Activated CD4-positive, alpha-beta memory T cell treated with anti-CD3 and anti-CD28 coated beads, Interleukin-2, amount 10 ng/mL, durations not matched to agents 7 days and 5 days (primary cell): ENCODE measurements at regions not wholly inside any gene's neighbourhood (a gene's known extent, or its start where the extent isn't known, plus 50 kb on each side); places are given as distances from the start of the nearest gene placed in this dataset.

Experiments used
- CTCF ChIA-PET: fragments of 350-600 bp; sonication (Branson Sonifier 250); formaldehyde crosslinking; loops from one replicate; lab custom pipeline; 2021; ENCODE audit warnings: antibody characterized with exemption, inconsistent platforms; lab: Charles Lee
- POLR2A ChIA-PET: fragments of 350-600 bp; sonication (Branson Sonifier 250); formaldehyde crosslinking; loops from one replicate; lab custom pipeline; 2021; ENCODE audit warnings: antibody characterized with exemption; lab: Charles Lee
- DNase-seq: peaks from one replicate; pipeline ENCODE4 v3.0.0-alpha.2; 2020
- H3K27ac Mint-ChIP-seq: one replicate; pipeline ENCODE4 v1.8.0; 2021; ENCODE audit warnings: mild to moderate bottlenecking, mixed read lengths
- H3K27me3 Mint-ChIP-seq: one replicate; pipeline ENCODE4 v1.8.0; 2021; ENCODE audit warnings: mixed read lengths
- H3K36me3 Mint-ChIP-seq: one replicate; pipeline ENCODE4 v1.8.0; 2021; ENCODE audit warnings: low read depth, mixed read lengths
- H3K4me1 Mint-ChIP-seq: one replicate; pipeline ENCODE4 v1.8.0; 2021; ENCODE audit warnings: mixed read lengths
- H3K4me3 Mint-ChIP-seq: one replicate; pipeline ENCODE4 v1.8.0; 2021; ENCODE audit warnings: mild to moderate bottlenecking, mixed read lengths
- H3K9me3 Mint-ChIP-seq: one replicate; pipeline ENCODE4 v1.8.0; 2021; ENCODE audit warnings: mixed read lengths

DNA sequence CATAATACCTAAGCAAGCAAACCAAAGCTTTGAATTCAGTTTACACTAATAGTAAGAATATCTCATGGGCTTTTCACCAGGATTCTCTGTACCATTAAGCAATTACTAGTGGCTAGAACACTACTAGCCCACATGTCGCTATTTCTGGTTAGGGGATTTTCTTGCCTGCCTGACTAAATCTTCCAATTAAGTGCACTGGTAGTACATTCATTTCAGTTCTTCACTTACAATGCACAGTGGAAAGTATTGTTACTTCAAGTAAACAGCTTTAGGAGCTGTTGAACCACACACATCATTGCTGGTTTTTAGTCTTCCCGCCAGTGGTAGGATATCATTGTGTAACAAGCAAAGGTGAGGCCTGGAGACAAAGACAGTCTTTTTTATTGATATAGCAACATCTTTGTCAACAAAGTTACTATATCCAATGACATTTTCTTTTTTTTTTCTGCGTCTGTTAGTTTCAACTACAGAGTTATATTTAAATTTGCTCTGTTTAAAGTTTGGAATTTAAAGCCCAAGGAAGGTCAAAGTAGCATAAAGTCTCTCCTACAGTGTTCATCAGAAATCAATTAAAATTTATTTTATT lies 826.8 kb upstream of the NR2F2 start:
- Mint-ChIP-seq H3K27ac (no peak overlapping the region), H3K4me1 (no peaks in the 10 kb centered on the region), H3K27me3 (no peaks in the 10 kb centered on the region), H3K9me3 (peaks cover 6% of the 10 kb centered on the region), H3K36me3 (no peaks in the 10 kb centered on the region), H3K4me3 (no peak overlapping the region)
- POLR2A ChIA-PET: no interaction called here
- CTCF ChIA-PET: no interaction called here
- no peak for DNase-seq

DNA sequence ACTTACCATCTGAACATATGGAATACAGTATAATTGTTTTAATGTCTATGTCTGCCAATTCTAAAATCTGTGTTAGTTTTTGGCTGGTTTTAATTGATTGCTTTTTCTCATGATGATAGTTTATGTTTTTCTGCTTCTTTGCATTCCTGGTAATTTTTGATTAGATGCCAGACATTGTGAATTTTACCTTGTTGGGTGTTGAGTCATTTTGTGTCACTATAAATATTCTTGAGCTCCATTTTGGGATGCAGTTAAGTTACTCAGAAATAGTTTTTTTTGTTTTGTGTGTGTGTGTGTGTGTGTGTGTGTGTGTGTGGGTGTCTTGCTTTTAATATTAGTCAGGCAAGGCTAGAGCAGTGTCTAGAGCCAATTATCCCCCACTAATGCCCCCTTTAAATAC lies 818.8 kb upstream of the NR2F2 start:
- ChIA-PET CTCF (no interaction called here), POLR2A (no interaction called here)
- no peak for DNase-seq
- no peak overlapping the region for H3K27ac Mint-ChIP-seq
- no peaks in the 10 kb centered on the region for H3K27me3 Mint-ChIP-seq
- peaks cover 7% of the 10 kb centered on the region for H3K9me3 Mint-ChIP-seq
- no peaks in the 10 kb centered on the region for H3K36me3 Mint-ChIP-seq
- H3K4me3 Mint-ChIP-seq: no peak overlapping the region
- H3K4me1 Mint-ChIP-seq: no peaks in the 10 kb centered on the region

DNA sequence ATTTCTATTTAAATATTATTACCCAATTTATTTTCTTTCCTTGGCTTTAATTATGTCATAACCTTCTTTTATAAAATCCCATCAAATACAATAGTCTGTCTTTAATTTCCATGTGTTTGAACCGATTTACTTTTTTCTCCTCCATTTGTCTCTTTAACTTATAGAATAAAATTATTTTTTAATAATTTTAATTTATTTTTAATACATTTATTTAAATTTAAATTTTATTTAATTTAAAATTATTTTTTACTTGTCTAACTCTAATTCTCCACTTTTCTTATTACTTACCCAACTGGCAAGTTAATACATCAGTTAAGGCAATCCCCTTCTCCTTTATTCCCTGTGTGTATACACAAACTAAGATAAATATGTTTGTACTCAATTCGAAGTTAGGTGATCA lies 817.6 kb upstream of the NR2F2 start:
- Mint-ChIP-seq H3K4me3 (no peak overlapping the region), H3K27ac (no peak overlapping the region), H3K4me1 (no peaks in the 10 kb centered on the region), H3K9me3 (peaks cover 5% of the 10 kb centered on the region), H3K36me3 (no peaks in the 10 kb centered on the region), H3K27me3 (no peaks in the 10 kb centered on the region)
- DNase-seq: no peak
- POLR2A ChIA-PET: no interaction called here
- CTCF ChIA-PET: no interaction called here

DNA sequence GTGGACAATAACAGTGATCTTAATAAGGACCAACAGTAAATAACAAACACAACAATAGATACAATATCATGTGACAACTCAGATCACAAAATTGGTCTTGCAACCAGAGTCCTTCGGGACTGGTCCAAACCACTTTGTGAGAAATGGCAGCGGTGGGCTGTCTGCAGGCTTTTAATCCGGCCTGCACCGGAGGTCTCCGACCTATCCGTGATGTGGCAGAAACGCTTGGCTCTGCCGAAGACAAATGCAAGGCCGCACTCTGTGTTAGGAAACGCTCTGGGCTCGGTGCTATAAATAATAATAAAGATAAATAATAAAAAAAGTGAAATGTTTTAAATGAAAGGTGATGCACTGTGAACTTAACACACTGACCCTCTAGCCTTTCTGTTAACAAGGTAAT lies 810.6 kb upstream of the NR2F2 start:
- no peak overlapping the region for H3K27ac Mint-ChIP-seq
- peaks cover 5% of the 10 kb centered on the region for H3K9me3 Mint-ChIP-seq
- DNase-seq: no peak
- no peaks in the 10 kb centered on the region for H3K4me1 Mint-ChIP-seq
- POLR2A ChIA-PET: no interaction called here
- no peak overlapping the region for H3K4me3 Mint-ChIP-seq
- H3K27me3 Mint-ChIP-seq: no peaks in the 10 kb centered on the region
- no peaks in the 10 kb centered on the region for H3K36me3 Mint-ChIP-seq
- CTCF ChIA-PET: interaction anchor here (0.6 kb wide), 1 partner anchor 211 kb away, joined by 5 read pairs; no protein-coding TSS in a partner anchor

DNA sequence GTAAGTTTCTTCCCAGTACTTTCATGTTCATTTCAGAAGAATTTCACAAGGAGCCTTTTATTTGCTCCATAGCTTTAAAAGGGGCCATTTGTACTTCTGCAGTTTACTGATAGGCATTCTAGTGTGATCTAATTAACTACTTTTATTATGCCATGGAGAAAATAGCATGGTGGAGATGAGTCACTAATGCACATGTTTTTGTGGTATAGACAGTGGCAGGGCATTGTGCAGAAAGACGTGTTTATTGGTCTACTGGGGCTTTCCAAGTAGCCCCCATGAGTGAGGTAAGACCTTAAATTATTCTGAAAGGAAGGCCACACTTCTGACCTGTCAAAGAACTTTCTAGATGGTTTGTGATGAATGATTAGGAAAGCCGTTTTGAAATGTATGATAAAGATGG lies 810.0 kb upstream of the NR2F2 start:
- CTCF ChIA-PET: no interaction called here
- Mint-ChIP-seq H3K36me3 (no peaks in the 10 kb centered on the region), H3K9me3 (peaks cover 5% of the 10 kb centered on the region), H3K4me3 (no peak overlapping the region), H3K27ac (no peak overlapping the region), H3K4me1 (no peaks in the 10 kb centered on the region), H3K27me3 (no peaks in the 10 kb centered on the region)
- DNase-seq: no peak
- POLR2A ChIA-PET: no interaction called here

DNA sequence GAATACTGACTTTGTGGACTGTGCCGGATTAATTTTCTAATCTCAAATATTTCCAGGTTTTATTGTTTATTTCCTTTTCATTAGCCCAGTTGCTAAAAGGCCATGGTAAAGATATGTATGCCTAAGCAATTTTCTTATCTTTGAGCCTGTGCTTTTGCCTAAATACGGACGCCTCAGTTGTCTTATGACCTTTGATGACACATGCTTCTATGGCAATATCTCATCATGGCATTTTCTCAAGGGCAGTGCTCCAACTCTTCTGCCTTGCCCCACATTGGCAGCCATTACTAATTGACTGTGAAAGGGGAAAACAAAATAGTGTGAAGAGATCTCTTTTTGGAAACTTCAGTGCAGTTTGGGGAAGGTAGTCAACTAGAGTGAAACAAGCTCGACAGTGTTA lies 809.6 kb upstream of the NR2F2 start:
- H3K4me1 Mint-ChIP-seq: no peaks in the 10 kb centered on the region
- H3K4me3 Mint-ChIP-seq: no peak overlapping the region
- DNase-seq: no peak
- POLR2A ChIA-PET: no interaction called here
- H3K9me3 Mint-ChIP-seq: peaks cover 5% of the 10 kb centered on the region
- no peaks in the 10 kb centered on the region for H3K27me3 Mint-ChIP-seq
- CTCF ChIA-PET: no interaction called here
- H3K36me3 Mint-ChIP-seq: no peaks in the 10 kb centered on the region
- no peak overlapping the region for H3K27ac Mint-ChIP-seq

DNA sequence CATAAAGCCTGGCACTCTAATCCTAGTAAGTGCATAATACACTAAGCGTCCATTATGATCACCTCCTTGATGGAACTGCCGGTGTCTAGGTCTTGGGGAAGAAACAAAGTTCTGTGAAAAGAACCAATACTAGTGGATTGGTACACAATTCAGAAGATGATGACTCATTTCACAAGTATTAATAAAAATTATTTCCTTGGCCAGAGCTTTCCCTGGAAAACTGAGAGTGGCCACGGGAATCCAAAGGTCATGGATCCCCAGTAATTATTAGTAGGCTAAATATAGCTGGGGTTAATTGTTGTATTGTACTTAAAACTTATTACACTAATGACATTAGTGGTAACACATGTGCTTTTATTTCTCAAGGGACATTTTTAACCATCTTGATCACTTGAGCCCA lies 808.0 kb upstream of the NR2F2 start:
- no peaks in the 10 kb centered on the region for H3K27me3 Mint-ChIP-seq
- H3K36me3 Mint-ChIP-seq: no peaks in the 10 kb centered on the region
- ChIA-PET POLR2A (no interaction called here), CTCF (no interaction called here)
- no peak overlapping the region for H3K27ac Mint-ChIP-seq
- DNase-seq: no peak
- H3K4me1 Mint-ChIP-seq: no peaks in the 10 kb centered on the region
- no peak overlapping the region for H3K4me3 Mint-ChIP-seq
- peaks cover 12% of the 10 kb centered on the region for H3K9me3 Mint-ChIP-seq

DNA sequence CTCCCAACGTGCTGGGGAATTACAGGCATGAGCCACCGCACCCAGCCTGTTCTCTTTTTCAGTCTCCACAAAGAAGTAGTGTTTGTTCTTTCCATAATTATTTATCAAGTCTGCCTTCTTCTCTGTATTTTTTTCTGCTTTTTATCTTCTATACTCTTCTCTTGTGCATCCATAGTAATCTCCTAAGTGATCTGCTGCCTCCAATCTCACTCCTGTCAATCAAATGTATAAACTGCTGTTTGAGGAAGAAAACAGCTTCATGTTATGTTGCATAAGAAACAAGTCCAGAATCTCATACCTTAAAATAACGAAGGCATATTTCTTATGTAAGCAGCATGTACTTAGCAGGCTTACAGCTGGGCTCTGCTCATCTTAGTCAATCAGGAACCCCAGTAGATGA lies 801.6 kb upstream of the NR2F2 start:
- Mint-ChIP-seq H3K9me3 (peaks cover 11% of the 10 kb centered on the region), H3K36me3 (no peaks in the 10 kb centered on the region), H3K27me3 (no peaks in the 10 kb centered on the region), H3K4me3 (no peak overlapping the region), H3K27ac (no peak overlapping the region), H3K4me1 (no peaks in the 10 kb centered on the region)
- POLR2A ChIA-PET: no interaction called here
- CTCF ChIA-PET: no interaction called here
- DNase-seq: no peak

DNA sequence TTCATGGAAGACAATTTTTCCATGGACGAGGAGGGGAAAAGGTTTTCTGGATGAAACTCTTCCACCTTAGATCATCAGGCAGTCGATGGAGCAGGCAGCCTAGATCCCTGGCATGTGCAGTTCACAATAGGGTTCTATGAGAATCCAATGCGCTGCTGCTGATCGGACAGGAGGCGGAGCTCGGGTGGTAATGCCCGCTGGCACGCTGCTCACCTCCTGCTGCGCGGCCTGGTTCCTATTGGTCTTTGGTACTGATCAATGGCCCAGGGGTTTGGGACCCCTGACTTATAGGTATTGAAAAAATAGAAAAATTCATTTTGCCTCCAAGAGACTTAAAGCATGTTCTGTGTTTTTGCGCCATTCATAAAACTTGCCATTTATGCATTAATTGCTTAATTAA lies 793.9 kb upstream of the NR2F2 start:
- H3K4me1 Mint-ChIP-seq: no peaks in the 10 kb centered on the region
- H3K4me3 Mint-ChIP-seq: no peak overlapping the region
- no peaks in the 10 kb centered on the region for H3K36me3 Mint-ChIP-seq
- peaks cover 2% of the 10 kb centered on the region for H3K9me3 Mint-ChIP-seq
- ChIA-PET CTCF (no interaction called here), POLR2A (no interaction called here)
- no peaks in the 10 kb centered on the region for H3K27me3 Mint-ChIP-seq
- no peak overlapping the region for H3K27ac Mint-ChIP-seq
- DNase-seq: no peak

DNA sequence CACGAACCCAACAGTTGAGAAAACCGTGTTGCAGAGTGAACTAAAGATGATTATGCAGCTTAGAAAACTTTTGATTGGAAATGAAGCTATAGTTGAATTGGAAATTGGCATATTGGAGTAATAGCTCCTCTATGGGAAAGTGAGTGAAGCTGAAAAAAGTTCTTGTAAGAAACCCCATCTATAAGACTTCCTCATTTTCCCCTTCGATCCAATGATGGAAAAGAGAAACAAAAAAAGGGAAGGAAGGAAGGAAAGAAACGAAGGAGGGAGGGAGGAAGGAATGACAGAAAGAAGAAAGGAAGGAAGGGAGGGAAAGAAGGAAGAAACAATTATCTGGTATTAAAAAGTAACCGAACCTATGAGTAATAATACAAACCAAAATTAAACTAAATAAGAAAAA lies 791.8 kb upstream of the NR2F2 start:
- no peak overlapping the region for H3K4me3 Mint-ChIP-seq
- H3K36me3 Mint-ChIP-seq: no peaks in the 10 kb centered on the region
- no peaks in the 10 kb centered on the region for H3K4me1 Mint-ChIP-seq
- no peak overlapping the region for H3K27ac Mint-ChIP-seq
- DNase-seq: no peak
- H3K9me3 Mint-ChIP-seq: peaks cover 2% of the 10 kb centered on the region
- no peaks in the 10 kb centered on the region for H3K27me3 Mint-ChIP-seq
- POLR2A ChIA-PET: interaction anchor here (0.7 kb wide), 1 partner anchor 22 kb away, joined by 3 read pairs; no protein-coding TSS in a partner anchor
- CTCF ChIA-PET: no interaction called here

DNA sequence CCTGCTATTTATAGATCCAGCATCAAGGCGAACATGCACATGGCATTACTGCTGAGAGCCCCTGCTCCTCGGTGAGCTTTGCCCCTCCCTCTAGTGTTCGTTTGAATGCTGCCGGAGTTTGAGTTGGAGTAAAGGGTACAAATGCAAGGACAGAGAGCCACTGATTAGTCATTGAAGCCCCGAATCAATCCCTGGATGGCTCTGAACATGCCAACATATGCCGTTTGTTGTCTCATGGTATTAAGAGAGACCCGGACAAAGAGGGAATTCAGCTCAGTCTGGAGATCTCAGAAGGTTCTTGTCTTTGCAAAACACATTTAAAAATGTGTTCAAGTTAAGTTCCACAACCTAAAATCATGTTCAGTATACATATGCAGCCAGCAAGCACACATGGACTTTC lies 789.2 kb upstream of the NR2F2 start:
- ChIA-PET POLR2A (no interaction called here), CTCF (no interaction called here)
- no peak for DNase-seq
- Mint-ChIP-seq H3K27ac (no peak overlapping the region), H3K27me3 (no peaks in the 10 kb centered on the region), H3K9me3 (peaks cover 3% of the 10 kb centered on the region), H3K4me1 (no peaks in the 10 kb centered on the region), H3K4me3 (no peak overlapping the region), H3K36me3 (no peaks in the 10 kb centered on the region)

DNA sequence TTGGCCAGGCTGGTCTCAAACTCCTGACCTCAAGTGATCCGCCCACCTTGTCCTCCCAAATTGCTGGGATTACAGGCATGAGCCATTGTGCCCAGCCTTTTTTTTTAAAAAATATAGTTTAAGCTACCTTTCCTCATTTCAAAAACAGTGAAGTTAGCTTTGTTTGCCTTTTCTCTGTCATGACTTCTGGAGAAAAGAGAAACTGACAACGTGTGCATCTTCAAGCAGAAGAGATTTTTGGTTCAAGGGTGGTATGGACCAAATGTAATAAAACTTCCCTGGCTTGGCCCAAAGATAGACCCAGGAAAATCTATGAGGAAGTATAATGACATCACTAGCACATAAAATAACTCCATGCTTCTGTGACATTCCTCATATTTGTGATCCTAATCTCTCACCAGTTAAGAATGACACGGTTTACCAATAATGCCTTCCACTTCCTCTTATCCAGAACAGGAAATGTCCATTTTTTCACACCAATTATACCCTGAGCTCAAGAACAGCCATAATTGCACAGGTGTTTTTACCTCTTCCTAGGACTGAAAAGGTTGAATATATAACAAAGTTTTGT lies 781.2 kb upstream of the NR2F2 start:
- CTCF ChIA-PET: no interaction called here
- no peaks in the 10 kb centered on the region for H3K36me3 Mint-ChIP-seq
- H3K27me3 Mint-ChIP-seq: no peaks in the 10 kb centered on the region
- H3K4me3 Mint-ChIP-seq: no peak overlapping the region
- H3K9me3 Mint-ChIP-seq: peaks cover 8% of the 10 kb centered on the region
- DNase-seq: no peak
- no peak overlapping the region for H3K27ac Mint-ChIP-seq
- POLR2A ChIA-PET: no interaction called here
- H3K4me1 Mint-ChIP-seq: no peaks in the 10 kb centered on the region

DNA sequence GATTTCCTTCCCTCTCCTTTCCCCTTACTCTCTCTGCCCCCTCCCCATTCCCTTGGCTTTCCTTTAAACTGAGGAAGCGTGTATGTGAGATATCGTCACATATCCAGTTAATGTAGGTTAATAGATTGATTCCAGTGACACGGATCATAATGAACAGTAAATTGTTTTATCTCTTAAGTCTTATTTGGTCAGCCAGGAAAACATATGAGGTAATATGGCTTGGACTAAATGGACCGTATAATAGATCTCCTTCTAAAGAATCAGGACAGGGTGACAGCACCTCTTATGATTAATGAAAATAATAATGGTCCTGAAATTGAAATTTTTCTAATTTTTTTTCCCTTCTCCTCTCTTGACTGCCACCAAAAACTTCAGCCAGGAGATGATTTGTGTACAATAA lies 779.8 kb upstream of the NR2F2 start:
- DNase-seq: no peak
- Mint-ChIP-seq H3K9me3 (peaks cover 7% of the 10 kb centered on the region), H3K36me3 (no peaks in the 10 kb centered on the region), H3K4me3 (no peak overlapping the region), H3K4me1 (no peaks in the 10 kb centered on the region), H3K27me3 (no peaks in the 10 kb centered on the region), H3K27ac (no peak overlapping the region)
- CTCF ChIA-PET: no interaction called here
- POLR2A ChIA-PET: no interaction called here

DNA sequence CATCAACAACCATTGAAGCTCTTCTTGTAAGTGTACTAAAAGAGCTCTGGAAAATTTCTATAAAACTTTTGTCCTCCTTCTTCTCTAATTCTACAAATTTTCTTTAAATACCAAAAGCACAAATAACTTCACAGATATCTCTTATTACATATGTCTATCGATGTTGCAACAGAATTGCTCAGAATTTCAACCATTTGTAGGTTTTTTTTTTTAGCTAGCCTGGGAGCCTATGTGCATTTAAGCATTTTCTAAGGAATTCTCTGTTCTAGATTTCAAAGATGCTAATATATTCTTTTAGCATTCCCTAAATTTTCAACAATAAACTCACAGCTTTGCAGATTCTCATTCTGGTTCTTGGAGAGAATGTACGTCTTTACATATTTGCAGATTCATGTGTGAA lies 774.3 kb upstream of the NR2F2 start:
- no peak for DNase-seq
- ChIA-PET CTCF (no interaction called here), POLR2A (no interaction called here)
- Mint-ChIP-seq H3K9me3 (peaks cover 2% of the 10 kb centered on the region), H3K4me3 (no peak overlapping the region), H3K27ac (no peak overlapping the region), H3K27me3 (no peaks in the 10 kb centered on the region), H3K36me3 (no peaks in the 10 kb centered on the region), H3K4me1 (no peaks in the 10 kb centered on the region)
